ENCODE measurements at regions not wholly inside any gene's neighbourhood (a gene's known extent, or its start where the extent isn't known, plus 50 kb on each side); places are given as distances from the start of the nearest gene placed in this dataset.
"Not testable (repeated sequence)": the region's sequence is repeated elsewhere in the genome, so short reads cannot be mapped to it uniquely, and the experiment has no call there.

DNA sequence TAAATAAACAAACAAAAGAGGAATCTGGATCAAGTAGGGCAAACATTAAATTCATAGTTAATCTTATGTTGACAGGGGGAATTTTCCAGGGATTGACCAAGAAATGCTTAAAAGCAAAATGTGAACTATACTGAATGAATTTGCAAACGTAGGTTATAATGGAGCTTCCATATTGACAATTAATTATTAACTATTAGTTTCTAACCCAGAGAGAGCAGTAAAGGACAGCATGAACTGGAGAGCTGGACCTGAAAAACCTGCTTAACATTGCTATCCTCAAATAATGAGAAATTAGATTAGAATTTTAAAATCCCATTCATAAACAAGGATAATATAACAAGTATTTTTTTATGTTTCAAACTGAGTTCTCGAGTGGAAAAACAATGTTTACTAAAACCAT, 1089.6 kb downstream of the DNAJB9 start:
- H3K4me3 ChIP-seq (ENCODE audit: low read depth, low read length), result no peak overlapping the region
- H3K79me2 ChIP-seq, result no peaks in the 10 kb centered on the region
- H3K9ac ChIP-seq, result no peak overlapping the region
- H3K4me1 ChIP-seq, result no peaks in the 10 kb centered on the region
- no peak overlapping the region for H2AFZ ChIP-seq
- H3K36me3 ChIP-seq (ENCODE audit: control insufficient read depth, insufficient read depth, low read length), result no peaks in the 10 kb centered on the region
- no peak overlapping the region for H3K4me2 ChIP-seq (ENCODE audit: low read length)
- TF ChIP-seq, protein P1, sequence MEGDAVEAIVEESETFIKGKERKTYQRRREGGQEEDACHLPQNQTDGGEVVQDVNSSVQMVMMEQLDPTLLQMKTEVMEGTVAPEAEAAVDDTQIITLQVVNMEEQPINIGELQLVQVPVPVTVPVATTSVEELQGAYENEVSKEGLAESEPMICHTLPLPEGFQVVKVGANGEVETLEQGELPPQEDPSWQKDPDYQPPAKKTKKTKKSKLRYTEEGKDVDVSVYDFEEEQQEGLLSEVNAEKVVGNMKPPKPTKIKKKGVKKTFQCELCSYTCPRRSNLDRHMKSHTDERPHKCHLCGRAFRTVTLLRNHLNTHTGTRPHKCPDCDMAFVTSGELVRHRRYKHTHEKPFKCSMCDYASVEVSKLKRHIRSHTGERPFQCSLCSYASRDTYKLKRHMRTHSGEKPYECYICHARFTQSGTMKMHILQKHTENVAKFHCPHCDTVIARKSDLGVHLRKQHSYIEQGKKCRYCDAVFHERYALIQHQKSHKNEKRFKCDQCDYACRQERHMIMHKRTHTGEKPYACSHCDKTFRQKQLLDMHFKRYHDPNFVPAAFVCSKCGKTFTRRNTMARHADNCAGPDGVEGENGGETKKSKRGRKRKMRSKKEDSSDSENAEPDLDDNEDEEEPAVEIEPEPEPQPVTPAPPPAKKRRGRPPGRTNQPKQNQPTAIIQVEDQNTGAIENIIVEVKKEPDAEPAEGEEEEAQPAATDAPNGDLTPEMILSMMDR (IDR thresholded peaks at IDR 0.05), result no peak
- H3K27ac ChIP-seq, result no peak overlapping the region
- H3K9me3 ChIP-seq (ENCODE audit: control insufficient read depth, low read length), result no peaks in the 10 kb centered on the region
- H3K27me3 ChIP-seq (ENCODE audit: control insufficient read depth, insufficient read depth, low read length), result no peaks in the 10 kb centered on the region

DNA sequence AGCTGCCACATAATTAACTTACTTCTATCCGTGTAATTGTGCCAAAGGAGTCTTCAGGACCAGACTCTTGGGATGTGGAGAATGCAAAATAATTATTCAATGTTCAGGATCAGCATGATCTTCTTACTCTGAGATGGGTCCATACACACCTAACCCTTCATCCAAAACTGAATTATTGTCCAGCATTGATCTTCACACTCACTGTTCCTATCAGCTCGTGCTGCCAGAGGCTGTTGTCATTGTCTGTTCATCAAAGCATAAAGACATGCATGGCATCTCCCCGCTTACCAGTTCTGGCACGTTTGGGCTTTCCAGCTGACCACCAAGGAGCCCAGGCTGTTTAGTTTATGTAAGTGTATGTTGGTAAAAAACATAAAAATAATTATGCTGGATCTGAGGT, 1090.7 kb downstream of the DNAJB9 start:
- TF ChIP-seq, protein P1 (IDR thresholded peaks at IDR 0.05), result no peak
- Histone ChIP-seq H2AFZ (no peak overlapping the region), H3K9ac (no peak overlapping the region), H3K4me1 (no peaks in the 10 kb centered on the region), H3K36me3 (ENCODE audit: control insufficient read depth, insufficient read depth, low read length) (no peaks in the 10 kb centered on the region), H3K9me3 (ENCODE audit: control insufficient read depth, low read length) (no peaks in the 10 kb centered on the region), H3K79me2 (no peaks in the 10 kb centered on the region), H3K4me2 (ENCODE audit: low read length) (no peak overlapping the region), H3K4me3 (ENCODE audit: low read depth, low read length) (no peak overlapping the region), H3K27me3 (ENCODE audit: control insufficient read depth, insufficient read depth, low read length) (no peaks in the 10 kb centered on the region), H3K27ac (no peak overlapping the region)

DNA sequence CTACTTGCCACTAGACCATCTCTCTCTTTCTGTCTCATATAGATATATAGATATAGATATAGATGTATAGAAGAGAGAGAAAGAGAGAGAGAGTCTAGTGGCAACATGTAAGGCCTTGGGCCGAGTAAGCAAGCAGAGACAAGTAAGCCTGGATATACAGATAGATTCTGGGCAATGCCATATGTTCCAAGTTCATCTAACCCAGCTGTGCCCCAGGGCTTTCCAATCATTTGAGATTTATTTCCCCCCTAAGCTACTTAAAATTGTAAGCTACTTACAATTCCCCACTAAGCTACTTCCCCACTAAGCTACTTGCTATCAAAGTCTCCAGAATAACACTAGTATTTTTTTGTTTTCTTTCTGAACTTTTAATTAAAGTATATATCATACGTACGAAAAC, 1094.1 kb downstream of the DNAJB9 start:
- TF ChIP-seq, protein P1 (IDR thresholded peaks at IDR 0.05), result no peak
- no peak overlapping the region for H3K4me3 ChIP-seq (ENCODE audit: low read depth, low read length)
- H3K9ac ChIP-seq, result no peak overlapping the region
- no peaks in the 10 kb centered on the region for H3K36me3 ChIP-seq (ENCODE audit: control insufficient read depth, insufficient read depth, low read length)
- no peak overlapping the region for H3K27ac ChIP-seq
- no peak overlapping the region for H2AFZ ChIP-seq
- no peaks in the 10 kb centered on the region for H3K9me3 ChIP-seq (ENCODE audit: control insufficient read depth, low read length)
- no peaks in the 10 kb centered on the region for H3K27me3 ChIP-seq (ENCODE audit: control insufficient read depth, insufficient read depth, low read length)
- no peaks in the 10 kb centered on the region for H3K79me2 ChIP-seq
- no peak overlapping the region for H3K4me2 ChIP-seq (ENCODE audit: low read length)
- no peaks in the 10 kb centered on the region for H3K4me1 ChIP-seq

DNA sequence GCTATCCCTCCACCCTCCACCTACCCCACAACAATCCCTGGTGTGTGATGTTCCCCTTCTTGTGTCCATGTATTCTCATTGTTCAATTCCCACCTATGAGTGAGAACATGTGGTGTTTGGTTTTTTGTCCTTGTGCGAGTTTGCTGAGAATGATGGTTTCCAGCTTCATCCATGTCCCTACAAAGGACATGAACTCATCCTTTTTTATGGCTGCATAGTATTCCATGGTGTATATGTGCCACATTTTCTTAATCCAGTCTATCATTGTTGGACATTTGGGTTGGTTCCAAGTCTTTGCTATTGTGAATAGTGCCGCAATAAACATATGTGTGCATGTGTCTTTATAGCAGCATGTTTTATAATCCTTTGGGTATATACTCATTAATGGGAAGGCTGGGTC, 1117.6 kb downstream of the DNAJB9 start:
- not testable (repeated sequence) for H3K4me3 ChIP-seq (ENCODE audit: low read depth, low read length); H3K9ac ChIP-seq; H3K36me3 ChIP-seq (ENCODE audit: control insufficient read depth, insufficient read depth, low read length); H3K79me2 ChIP-seq; H2AFZ ChIP-seq; H3K4me1 ChIP-seq; H3K27me3 ChIP-seq (ENCODE audit: control insufficient read depth, insufficient read depth, low read length); H3K27ac ChIP-seq; H3K9me3 ChIP-seq (ENCODE audit: control insufficient read depth, low read length); H3K4me2 ChIP-seq (ENCODE audit: low read length)

DNA sequence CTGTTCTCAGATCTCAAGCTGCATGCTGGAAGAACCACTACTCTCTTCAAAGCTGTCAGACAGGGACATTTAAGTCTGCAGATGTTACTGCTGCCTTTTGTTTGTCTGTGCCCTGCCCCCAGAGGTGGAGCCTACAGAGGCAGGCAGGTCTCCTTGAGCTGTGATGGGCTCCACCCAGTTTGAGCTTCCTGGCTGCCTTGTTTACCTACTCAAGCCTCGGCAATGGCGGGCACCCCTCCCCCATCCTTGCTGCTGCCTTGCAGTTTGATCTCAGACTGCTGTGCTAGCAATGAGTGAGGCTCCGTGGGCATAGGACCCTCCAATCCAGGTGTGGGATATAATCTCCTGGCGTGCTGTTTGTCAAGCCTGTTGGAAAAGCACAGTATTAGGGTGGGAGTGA, 1122.9 kb downstream of the DNAJB9 start:
- not testable (repeated sequence) for H3K4me2 ChIP-seq (ENCODE audit: low read length); H3K27ac ChIP-seq; H3K4me1 ChIP-seq; H3K79me2 ChIP-seq; H3K9me3 ChIP-seq (ENCODE audit: control insufficient read depth, low read length); H3K4me3 ChIP-seq (ENCODE audit: low read depth, low read length); H2AFZ ChIP-seq; H3K9ac ChIP-seq; H3K27me3 ChIP-seq (ENCODE audit: control insufficient read depth, insufficient read depth, low read length); H3K36me3 ChIP-seq (ENCODE audit: control insufficient read depth, insufficient read depth, low read length)
